IMR-90 (cell line): ENCODE measurements at regions not wholly inside any gene's neighbourhood (a gene's known extent, or its start where the extent isn't known, plus 50 kb on each side); places are given as distances from the start of the nearest gene placed in this dataset.

Experiments
- ATAC-seq: fragments of 200-7000 bp; cut with Tn5 transposase; 2 replicates; pipeline ENCODE4 v1.9.1; 2020; ENCODE audit warnings: low read depth, mild to moderate bottlenecking, moderate library complexity
- BruUV-seq: library from RNA; stranded (reverse); fragments of 400-500 nt; replicated peaks from 2 replicates; lab custom pipeline; 2021; lab: Mats Ljungman, UMichigan
- CTCF ChIA-PET: fragments of 300-600 bp; formaldehyde crosslinking; extraction: SDS; loops from one replicate; lab custom pipeline; 2021; ENCODE audit warnings: antibody characterized with exemption; lab: Yijun Ruan, JAX
- POLR2A ChIA-PET: fragments of 300-600 bp; sonication (Branson Sonifier 250); formaldehyde crosslinking; loops from one replicate; lab custom pipeline; 2022; ENCODE audit warnings: antibody characterized with exemption; ENCODE audit not compliant: unreplicated experiment; lab: Charles Lee
- DNase-seq: peaks from one replicate; pipeline ENCODE4 v3.0.0; 2013
- H2AFZ ChIP-seq: replicated peaks from 2 replicates; pipeline ENCODE3; 2013; ENCODE audit warnings: low read length, mild to moderate bottlenecking; ENCODE audit not compliant: poor library complexity
- H2AK5ac ChIP-seq: 2 replicates; pipeline ENCODE4 v1.6.1; 2013; ENCODE audit warnings: low read depth, low read length, inconsistent platforms
- H2AK9ac ChIP-seq: replicated peaks from 2 replicates; pipeline ENCODE3; 2013; ENCODE audit warnings: mild to moderate bottlenecking, low read depth, low read length, moderate library complexity; ENCODE audit not compliant: poor library complexity
- H2BK120ac ChIP-seq: 2 replicates; pipeline ENCODE4 v1.6.1; 2013; ENCODE audit warnings: low read depth, low read length, inconsistent platforms
- H2BK15ac ChIP-seq: 3 replicates; pipeline ENCODE4 v1.6.1; 2013; ENCODE audit warnings: low read depth, low read length, inconsistent platforms
- H2BK20ac ChIP-seq: 2 replicates; pipeline ENCODE4 v1.6.1; 2013; ENCODE audit warnings: low read depth, mild to moderate bottlenecking, inconsistent platforms, low read length, moderate library complexity
- H2BK5ac ChIP-seq: 2 replicates; pipeline ENCODE4 v1.6.1; 2013; ENCODE audit warnings: mild to moderate bottlenecking, low read depth, low read length, inconsistent platforms; ENCODE audit not compliant: poor library complexity, severe bottlenecking
- H3K14ac ChIP-seq: replicated peaks from 2 replicates; pipeline ENCODE4 v1.6.1; 2013; ENCODE audit warnings: low read depth, low read length, inconsistent platforms
- H3K18ac ChIP-seq: 2 replicates; pipeline ENCODE4 v1.6.1; 2013; ENCODE audit warnings: low read depth, low read length, control low read depth
- H3K23ac ChIP-seq: 2 replicates; pipeline ENCODE4 v1.6.1; 2013; ENCODE audit warnings: low read depth, low read length, inconsistent platforms
- H3K27ac ChIP-seq: 2 replicates; pipeline ENCODE4 v1.5.1; 2013; ENCODE audit warnings: mild to moderate bottlenecking, control low read depth, low read length; ENCODE audit not compliant: insufficient read depth
- H3K27me3 ChIP-seq: 2 replicates; pipeline ENCODE4 v1.6.1; 2013; ENCODE audit warnings: low read length; ENCODE audit not compliant: control insufficient read depth, insufficient read depth
- H3K36me3 ChIP-seq: 2 replicates; pipeline ENCODE4 v1.6.1; 2013; ENCODE audit warnings: low read length, mixed read lengths; ENCODE audit not compliant: control insufficient read depth, insufficient read depth
- H3K4ac ChIP-seq: 2 replicates; pipeline ENCODE4 v1.6.1; 2013; ENCODE audit warnings: low read depth, low read length, inconsistent platforms
- H3K4me1 ChIP-seq: 2 replicates; pipeline ENCODE4 v1.6.1; 2013; ENCODE audit warnings: low read length, mixed read lengths; ENCODE audit not compliant: control insufficient read depth, insufficient read depth
- H3K4me2 ChIP-seq: 2 replicates; pipeline ENCODE4 v1.6.1; 2013; ENCODE audit warnings: low read depth, mild to moderate bottlenecking, control low read depth, low read length, moderate library complexity
- H3K4me3 ChIP-seq: 2 replicates; pipeline ENCODE4 v1.5.1; 2013; ENCODE audit warnings: low read depth, mild to moderate bottlenecking, control low read depth, low read length, moderate library complexity; ENCODE audit not compliant: insufficient read depth
- H3K56ac ChIP-seq: 2 replicates; pipeline ENCODE4 v1.6.1; 2013; ENCODE audit warnings: low read length, inconsistent platforms; ENCODE audit not compliant: insufficient read depth; ENCODE audit errors: extremely low read depth
- H3K79me1 ChIP-seq, 2 experiments: 2 replicates each; pipeline ENCODE4 v1.6.1; 2013; ENCODE audit warnings: low read length in 2 of 2, inconsistent platforms in 1 of 2, low read depth in 1 of 2
- H3K9ac ChIP-seq: 2 replicates; pipeline ENCODE4 v1.6.1; 2013; ENCODE audit warnings: low read depth, low read length, control low read depth
- H3K9me1 ChIP-seq: 2 replicates; pipeline ENCODE4 v1.6.1; 2013; ENCODE audit warnings: low read length, inconsistent platforms; ENCODE audit not compliant: insufficient read depth
- H3K9me3 ChIP-seq: 2 replicates; pipeline ENCODE4 v1.6.1; 2013; ENCODE audit warnings: low read length; ENCODE audit not compliant: control insufficient read depth, insufficient read depth
- H4K20me1 ChIP-seq: 2 replicates; pipeline ENCODE4 v1.6.1; 2013; ENCODE audit warnings: low read length, inconsistent platforms; ENCODE audit not compliant: insufficient read depth
- H4K5ac ChIP-seq: 2 replicates; pipeline ENCODE4 v1.6.1; 2013; ENCODE audit warnings: mild to moderate bottlenecking, low read depth, low read length, control low read depth
- H4K8ac ChIP-seq, 2 experiments: 2 replicates each; pipeline ENCODE4 v1.6.1; 2013; ENCODE audit warnings: low read depth in 2 of 2, low read length in 2 of 2, control low read depth in 1 of 2, inconsistent platforms in 1 of 2
- H4K91ac ChIP-seq: 2 replicates; pipeline ENCODE4 v1.6.1; 2013; ENCODE audit warnings: low read depth, low read length, inconsistent platforms; ENCODE audit not compliant: insufficient read depth
- CEBPB ChIP-seq: IDR thresholded peaks from 2 replicates; pipeline ENCODE4 v1.6.1; 2012; ENCODE audit warnings: low read depth, low read length, improper control_type of control experiment
- CTCF ChIP-seq: conservative IDR thresholded peaks from 2 replicates; pipeline ENCODE4 v1.5.1; 2012; ENCODE audit warnings: mild to moderate bottlenecking, low read depth, low read length, improper control_type of control experiment
- FOS ChIP-seq: fragments of 150-350 bp; IDR thresholded peaks from 2 replicates; pipeline ENCODE4 v1.6.1; 2016; ENCODE audit warnings: low read depth, low read length
- MAFK ChIP-seq: IDR thresholded peaks from 2 replicates; pipeline ENCODE4 v1.6.1; 2012; ENCODE audit warnings: low read depth, low read length, improper control_type of control experiment
- POLR2A ChIP-seq: IDR thresholded peaks from 2 replicates; pipeline ENCODE4 v1.6.1; 2012; ENCODE audit warnings: mild to moderate bottlenecking, low read depth, low read length
- RAD21 ChIP-seq: IDR thresholded peaks from 2 replicates; pipeline ENCODE4 v1.6.1; 2012; ENCODE audit warnings: low read length, improper control_type of control experiment
- SMC3 ChIP-seq: fragments of 150-350 bp; IDR thresholded peaks from 2 replicates; pipeline ENCODE4 v1.6.1; 2016; ENCODE audit warnings: low read depth, mild to moderate bottlenecking, antibody characterized with exemption, low read length, moderate library complexity
- USF2 ChIP-seq: fragments of 150-350 bp; IDR thresholded peaks from 2 replicates; pipeline ENCODE4 v1.6.1; 2017; ENCODE audit warnings: mild to moderate bottlenecking, antibody characterized with exemption, low read length, low read depth
- WGBS, 2 experiments: methylation state at CpG; one replicate each; pipeline versions ENCODE4 v1.1.5 to v1.1.7; 2013; ENCODE audit warnings: missing lambda C conversion rate in 2 of 2; ENCODE audit not compliant: insufficient read length in 1 of 2; ENCODE audit errors: extremely low coverage in 2 of 2; 5-methylcytosine and 5-hydroxymethylcytosine counted together
- dilution Hi-C: fragments of 300-500 bp; cut with HindIII; formaldehyde crosslinking; loops from one replicate; pipeline ENCODE4 v1.14.3; 2018; ENCODE audit warnings: low sequenced_read_pairs; ENCODE audit not compliant: unreplicated experiment
- in situ Hi-C: fragments of 300-500 bp; cut with MboI; formaldehyde crosslinking; loops from 3 replicates; pipeline ENCODE4 v1.14.3; 2019; ENCODE audit warnings: low sequenced_read_pairs, inconsistent platforms, mixed read lengths
- intact Hi-C: fragments of 100-400 bp; cut with micrococcal nuclease; formaldehyde crosslinking; loops from 2 replicates; pipeline ENCODE4 v1.10.0; 2022

- in situ Hi-C loops (no loop called here), intact Hi-C loops (no loop called here), dilution Hi-C loops (no loop called here)
- no peak for DNase-seq
- H3K9me1 ChIP-seq, result no peaks in the 10 kb centered on the region
- no peaks in the 10 kb centered on the region for H3K36me3 ChIP-seq
- peaks cover 39% of the 10 kb centered on the region for H3K27me3 ChIP-seq
- POLR2A ChIA-PET, result no interaction called here
- no peak overlapping the region for H3K14ac ChIP-seq
- H3K9ac ChIP-seq, result no peak overlapping the region
- no peaks in the 10 kb centered on the region for H3K4me1 ChIP-seq
- no peak overlapping the region for H3K4me2 ChIP-seq
- no peak overlapping the region for H3K23ac ChIP-seq
- no peak overlapping the region for H4K5ac ChIP-seq
- H3K56ac ChIP-seq, result no peak overlapping the region
- H2AFZ ChIP-seq, result no peak overlapping the region
- no peak overlapping the region for H3K4ac ChIP-seq
- H2BK5ac ChIP-seq, result no peak overlapping the region
- ATAC-seq, result no peak
- H2AK5ac ChIP-seq, result no peak overlapping the region
- BruUV-seq, result no TSS peak
- no peak overlapping the region for H3K18ac ChIP-seq
- H3K4me3 ChIP-seq, result no peak overlapping the region
- no peak overlapping the region for H4K91ac ChIP-seq
- CTCF ChIA-PET, result no interaction called here
- 5% methylated on average over 17 of the region's 32 CpGs; no CpG with 5 or more reads in 1 of the 2 experiments for WGBS, 2 experiments
- no peak for TF ChIP-seq RAD21
- TF ChIP-seq SMC3, result no peak
- no peak for TF ChIP-seq POLR2A
- TF ChIP-seq USF2, result no peak
- TF ChIP-seq CEBPB, result no peak
- no peak for TF ChIP-seq MAFK
- no peak for TF ChIP-seq CTCF
- no peak for TF ChIP-seq FOS
- no peak overlapping the region for H3K27ac ChIP-seq
- H3K9me3 ChIP-seq, result peaks cover 2% of the 10 kb centered on the region
- H2BK120ac ChIP-seq, result no peak overlapping the region
- H2BK15ac ChIP-seq, result no peak overlapping the region
- no peaks in the 10 kb centered on the region for H3K79me1 ChIP-seq
- no peak overlapping the region for H2BK20ac ChIP-seq
- no peaks in the 10 kb centered on the region for H4K20me1 ChIP-seq
- no peak overlapping the region for H2AK9ac ChIP-seq
- H4K8ac ChIP-seq, result no peak overlapping the region
Measured at GRCh38 chr2:71852141-71852711, 295.4 kb downstream of the CYP26B1 start.
